Calu3 (cell line): ENCODE measurements at regions not wholly inside any gene's neighbourhood (a gene's known extent, or its start where the extent isn't known, plus 50 kb on each side); places are given as distances from the start of the nearest gene placed in this dataset.

ENCODE experiments used
- BruUV-seq: library from RNA; stranded (reverse); fragments of 400-500 nt; replicated peaks from 2 replicates; lab custom pipeline; 2021; lab: Mats Ljungman, UMichigan
- CTCF ChIA-PET: fragments of 300-600 bp; sonication (Branson Sonifier 250); formaldehyde crosslinking; loops from one replicate; lab custom pipeline; 2022; ENCODE audit warnings: antibody characterized with exemption; lab: Charles Lee
- DNase-seq: peaks from one replicate; pipeline ENCODE4 v3.0.0; 2022
- H3K27ac Mint-ChIP-seq: one replicate; pipeline ENCODE4 v1.8.0; 2022; ENCODE audit warnings: mixed read lengths; ENCODE audit not compliant: unreplicated experiment
- H3K27me3 Mint-ChIP-seq: one replicate; pipeline ENCODE4 v1.8.0; 2022; ENCODE audit warnings: mixed read lengths; ENCODE audit not compliant: unreplicated experiment
- H3K36me3 Mint-ChIP-seq: one replicate; pipeline ENCODE4 v1.8.0; 2022; ENCODE audit warnings: mild to moderate bottlenecking, moderate library complexity, mixed read lengths; ENCODE audit not compliant: insufficient read depth, unreplicated experiment
- H3K4me1 Mint-ChIP-seq: one replicate; pipeline ENCODE4 v1.8.0; 2022; ENCODE audit warnings: mild to moderate bottlenecking, low read depth, mixed read lengths; ENCODE audit not compliant: unreplicated experiment
- H3K4me3 Mint-ChIP-seq: one replicate; pipeline ENCODE4 v1.8.0; 2022; ENCODE audit warnings: mild to moderate bottlenecking, low read depth, moderate library complexity, mixed read lengths; ENCODE audit not compliant: unreplicated experiment
- H3K9me3 Mint-ChIP-seq: one replicate; pipeline ENCODE4 v1.8.0; 2022; ENCODE audit warnings: low read depth, mixed read lengths; ENCODE audit not compliant: unreplicated experiment
- CTCF ChIP-seq: fragments of 200-600 bp; IDR thresholded peaks from one replicate; pipeline ENCODE4 v1.8.0; 2022; ENCODE audit warnings: antibody characterized with exemption; ENCODE audit not compliant: unreplicated experiment
- intact Hi-C: fragments of 100-400 bp; cut with micrococcal nuclease; formaldehyde crosslinking; loops from one replicate; pipeline ENCODE4 v1.10.0; 2022; ENCODE audit not compliant: unreplicated experiment

GRCh38 chr7:112395411-112395810, 54.8 kb upstream of the IFRD1 start:
- no peak overlapping the region for H3K27ac Mint-ChIP-seq
- no peak for DNase-seq
- no peaks in the 10 kb centered on the region for H3K9me3 Mint-ChIP-seq
- peaks cover 50% of the 10 kb centered on the region for H3K27me3 Mint-ChIP-seq
- CTCF ChIA-PET, result no interaction called here
- no peak overlapping the region for H3K4me3 Mint-ChIP-seq
- H3K4me1 Mint-ChIP-seq, result peaks cover 19% of the 10 kb centered on the region
- BruUV-seq, result no TSS peak
- H3K36me3 Mint-ChIP-seq, result peaks cover 13% of the 10 kb centered on the region
- no peak for TF ChIP-seq CTCF
- intact Hi-C loops, result no loop called here

DNA sequence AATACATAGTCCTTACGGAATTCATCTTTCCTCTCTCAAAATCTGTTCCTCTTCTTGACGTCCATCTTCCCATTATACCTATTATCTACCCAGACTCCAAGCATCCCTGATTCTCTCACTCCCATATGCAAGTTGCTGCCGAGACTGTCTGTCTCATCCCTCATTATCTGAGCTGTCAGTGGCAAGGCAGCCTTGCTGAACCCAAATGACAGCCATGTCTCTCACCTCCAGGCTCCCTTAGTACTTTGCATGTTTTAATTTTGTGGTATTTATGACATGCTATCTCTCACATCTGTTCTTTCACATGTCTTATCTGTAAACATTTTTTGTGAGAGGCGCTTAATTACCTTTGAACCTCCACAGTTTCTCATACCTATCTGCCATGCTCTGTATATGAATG, 54.4 kb upstream of the IFRD1 start:
- intact Hi-C loops, result no loop called here

DNA sequence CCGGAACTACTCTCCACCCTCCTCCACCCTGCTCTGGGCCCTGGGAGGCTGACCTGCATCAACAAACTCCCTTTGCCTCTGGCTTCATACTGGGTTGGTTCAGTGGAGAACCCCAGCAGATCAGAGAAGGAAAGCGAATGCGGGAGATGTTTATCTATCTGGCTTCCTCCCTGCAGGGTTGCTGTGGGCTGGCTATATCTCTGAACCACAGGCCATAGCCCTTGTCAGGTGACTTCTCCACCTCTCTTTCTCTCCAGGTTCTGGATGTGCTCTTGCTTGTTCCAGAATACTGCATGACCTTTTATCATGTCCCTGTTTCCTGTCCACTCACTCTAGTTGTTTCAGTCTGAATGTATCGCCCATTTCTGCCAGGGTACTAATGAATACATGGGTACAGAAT, 51.7 kb upstream of the IFRD1 start:
- BruUV-seq, result no TSS peak
- H3K4me3 Mint-ChIP-seq, result no peak overlapping the region
- no peaks in the 10 kb centered on the region for H3K36me3 Mint-ChIP-seq
- peaks cover 50% of the 10 kb centered on the region for H3K27me3 Mint-ChIP-seq
- no peak for DNase-seq
- CTCF ChIA-PET, result no interaction called here
- intact Hi-C loops, result no loop called here
- no peak for TF ChIP-seq CTCF
- no peaks in the 10 kb centered on the region for H3K9me3 Mint-ChIP-seq
- no peaks in the 10 kb centered on the region for H3K4me1 Mint-ChIP-seq
- H3K27ac Mint-ChIP-seq, result no peak overlapping the region

More for the DNA sequence above, 54.4 kb upstream of the IFRD1 start:
- CTCF ChIA-PET, result no interaction called here
- Mint-ChIP-seq H3K9me3 (no peaks in the 10 kb centered on the region), H3K36me3 (peaks cover 13% of the 10 kb centered on the region), H3K27me3 (peaks cover 50% of the 10 kb centered on the region), H3K4me3 (no peak overlapping the region), H3K4me1 (peaks cover 17% of the 10 kb centered on the region), H3K27ac (no peak overlapping the region)
- no TSS peak for BruUV-seq
- no peak for TF ChIP-seq CTCF
- no peak for DNase-seq

DNA sequence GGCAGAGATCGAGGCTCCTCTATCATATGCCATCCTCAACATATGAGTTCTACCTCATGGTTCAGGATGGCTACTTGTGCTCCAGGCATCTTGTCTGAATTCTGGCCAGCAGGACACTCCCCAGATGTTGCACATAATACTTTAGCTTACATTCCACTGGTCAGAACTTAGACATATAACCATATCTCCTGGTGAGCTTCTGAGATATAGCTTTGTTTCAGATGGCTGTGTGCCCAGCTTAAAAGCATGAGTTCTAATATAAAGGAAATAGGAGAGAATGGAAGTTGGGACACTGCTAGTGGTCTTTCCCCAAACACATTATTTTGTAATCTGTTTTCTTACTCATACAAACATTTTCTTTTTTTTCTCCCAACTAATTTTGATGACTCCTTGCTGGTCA, 50.8 kb upstream of the IFRD1 start:
- BruUV-seq, result no TSS peak
- intact Hi-C loops, result no loop called here
- TF ChIP-seq CTCF, result no peak
- Mint-ChIP-seq H3K4me1 (no peaks in the 10 kb centered on the region), H3K36me3 (no peaks in the 10 kb centered on the region), H3K27ac (no peak overlapping the region), H3K27me3 (peaks cover 50% of the 10 kb centered on the region), H3K4me3 (no peak overlapping the region), H3K9me3 (no peaks in the 10 kb centered on the region)
- CTCF ChIA-PET, result interaction anchor here (0.5 kb wide), 1 partner anchor 9 kb away, joined by 8 read pairs; no protein-coding TSS in a partner anchor
- DNase-seq, result no peak
